Fibroblast of mammary gland (primary cell): ENCODE measurements at regions not wholly inside any gene's neighbourhood (a gene's known extent, or its start where the extent isn't known, plus 50 kb on each side); places are given as distances from the start of the nearest gene placed in this dataset.

Experiments used
- DNase-seq: peaks from one replicate; pipeline ENCODE4 v3.0.0-alpha.2; 2010; ENCODE audit warnings: low read depth
- H3K4me3 ChIP-seq: 2 replicates; pipeline ENCODE4 v1.5.1; 2011; ENCODE audit warnings: low read depth, mild to moderate bottlenecking, low read length, moderate library complexity; ENCODE audit not compliant: control insufficient read depth
- TF ChIP-seq, protein P1 (sequence below): conservative IDR thresholded peaks from 2 replicates; pipeline ENCODE4 v1.5.1; 2011; ENCODE audit warnings: low read depth, low read length, inconsistent platforms; ENCODE audit not compliant: control insufficient read depth, insufficient read depth

DNA sequence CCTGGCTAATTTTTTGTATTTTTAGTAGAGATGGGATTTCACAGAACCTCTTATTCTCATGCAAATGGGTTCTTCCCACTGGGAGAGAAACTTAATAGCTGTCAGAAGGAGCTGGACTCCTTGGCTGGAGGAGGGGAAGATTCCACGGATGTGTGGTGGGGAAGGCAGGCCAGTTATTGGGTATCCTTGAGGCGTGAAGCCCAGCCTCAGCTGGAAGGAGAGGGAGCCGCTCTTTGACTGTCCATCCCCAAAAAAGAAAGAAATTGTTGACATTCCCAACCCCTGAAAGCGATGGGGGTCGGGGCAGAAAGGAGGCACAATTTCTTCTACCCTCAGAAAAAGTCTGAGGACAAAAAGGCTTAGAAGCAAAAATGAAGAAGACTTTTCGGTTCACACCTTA is 983.1 kb upstream of the PABPC4L start:
- H3K4me3 ChIP-seq: no peak overlapping the region
- TF ChIP-seq, protein P1, sequence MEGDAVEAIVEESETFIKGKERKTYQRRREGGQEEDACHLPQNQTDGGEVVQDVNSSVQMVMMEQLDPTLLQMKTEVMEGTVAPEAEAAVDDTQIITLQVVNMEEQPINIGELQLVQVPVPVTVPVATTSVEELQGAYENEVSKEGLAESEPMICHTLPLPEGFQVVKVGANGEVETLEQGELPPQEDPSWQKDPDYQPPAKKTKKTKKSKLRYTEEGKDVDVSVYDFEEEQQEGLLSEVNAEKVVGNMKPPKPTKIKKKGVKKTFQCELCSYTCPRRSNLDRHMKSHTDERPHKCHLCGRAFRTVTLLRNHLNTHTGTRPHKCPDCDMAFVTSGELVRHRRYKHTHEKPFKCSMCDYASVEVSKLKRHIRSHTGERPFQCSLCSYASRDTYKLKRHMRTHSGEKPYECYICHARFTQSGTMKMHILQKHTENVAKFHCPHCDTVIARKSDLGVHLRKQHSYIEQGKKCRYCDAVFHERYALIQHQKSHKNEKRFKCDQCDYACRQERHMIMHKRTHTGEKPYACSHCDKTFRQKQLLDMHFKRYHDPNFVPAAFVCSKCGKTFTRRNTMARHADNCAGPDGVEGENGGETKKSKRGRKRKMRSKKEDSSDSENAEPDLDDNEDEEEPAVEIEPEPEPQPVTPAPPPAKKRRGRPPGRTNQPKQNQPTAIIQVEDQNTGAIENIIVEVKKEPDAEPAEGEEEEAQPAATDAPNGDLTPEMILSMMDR: no peak
- DNase-seq: no peak

DNA sequence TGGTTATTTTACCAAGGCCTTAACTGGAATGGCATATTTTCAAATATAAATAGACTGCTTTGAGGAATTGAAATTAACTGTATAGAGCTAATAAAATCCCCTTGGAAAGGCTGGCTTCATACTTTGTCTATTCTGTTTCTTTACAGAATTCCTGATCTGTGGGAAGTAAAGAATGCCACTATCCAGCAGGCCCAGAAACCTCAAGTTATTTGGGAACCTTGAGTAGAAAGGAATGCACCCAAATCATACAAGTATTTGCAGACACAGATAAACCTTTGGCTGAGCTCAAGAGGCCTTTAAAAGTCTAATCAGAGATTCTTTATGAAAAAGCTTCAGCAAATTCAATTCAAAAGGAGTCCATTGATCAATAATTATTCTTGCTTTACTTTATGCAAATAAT is 975.7 kb upstream of the PABPC4L start:
- TF ChIP-seq, protein P1: no peak
- no peak for DNase-seq
- H3K4me3 ChIP-seq: no peak overlapping the region

- TF ChIP-seq, protein P1: no peak
- no peak overlapping the region for H3K4me3 ChIP-seq
- DNase-seq: no peak
These were observed 965.1 kb upstream of the PABPC4L start for GRCh38 chr4:135166661-135167060.

GRCh38 chr4:135164601-135165000 is 963.0 kb upstream of the PABPC4L start:
- TF ChIP-seq, protein P1: no peak
- DNase-seq: no peak
- H3K4me3 ChIP-seq: no peak overlapping the region

GRCh38 chr4:135144498-135144897 is 942.9 kb upstream of the PABPC4L start:
- no peak for DNase-seq
- TF ChIP-seq, protein P1: no peak
- H3K4me3 ChIP-seq: no peak overlapping the region

- DNase-seq: no peak
- TF ChIP-seq, protein P1: no peak
- no peak overlapping the region for H3K4me3 ChIP-seq
These were observed 922.6 kb upstream of the PABPC4L start for GRCh38 chr4:135124196-135124595.

DNA sequence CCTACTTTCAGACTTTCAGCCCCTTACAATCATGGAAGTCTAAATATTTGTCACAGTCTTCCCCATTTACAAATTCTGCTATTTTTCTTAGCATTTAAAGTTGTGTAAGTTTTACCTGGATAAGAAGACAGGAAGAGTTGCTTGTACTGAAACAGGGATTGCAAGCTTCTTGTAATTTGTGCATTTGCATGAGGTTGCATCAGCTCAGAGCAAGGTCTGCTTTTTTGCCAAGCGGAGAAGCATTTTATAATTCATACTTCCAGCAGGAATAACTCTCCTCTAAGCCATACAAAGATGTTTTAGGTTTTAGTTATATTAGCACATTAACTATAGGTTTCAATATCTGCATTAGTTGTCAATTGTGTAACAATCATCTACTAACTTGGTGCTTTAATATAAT is 922.0 kb upstream of the PABPC4L start:
- DNase-seq: no peak
- TF ChIP-seq, protein P1: no peak
- no peak overlapping the region for H3K4me3 ChIP-seq
